ENCODE measurements at regions not wholly inside any gene's neighbourhood (a gene's known extent, or its start where the extent isn't known, plus 50 kb on each side); places are given as distances from the start of the nearest gene placed in this dataset.

GRCh38 chr2:7999683-8000476 is 682.0 kb upstream of the ID2 start:
- H3K9me2 ChIP-seq (replicated peaks; ENCODE audit: control insufficient read depth, low read length) = no peaks in the 10 kb centered on the region
- peaks cover 54% of the 10 kb centered on the region for H3K4me1 ChIP-seq (ENCODE audit: control insufficient read depth, low read length)
- H3K4me2 ChIP-seq (ENCODE audit: low read length) = no peak overlapping the region
- TF ChIP-seq CTCF (IDR thresholded peaks at IDR 0.05; ENCODE audit: low read depth, low read length, poor library complexity, severe bottlenecking) = no peak
- TF ChIP-seq EZH2phosphoT487 (IDR thresholded peaks at IDR 0.05; ENCODE audit: borderline replicate concordance, low read length) = no peak
- no peaks in the 10 kb centered on the region for H4K20me1 ChIP-seq (ENCODE audit: control insufficient read depth, insufficient read depth, low read depth, low read length)
- no peaks in the 10 kb centered on the region for H3K79me2 ChIP-seq (ENCODE audit: control insufficient read depth, low read length)
- H3K36me3 ChIP-seq (ENCODE audit: control insufficient read depth, low read length) = no peaks in the 10 kb centered on the region
- no peaks in the 10 kb centered on the region for H3K27me3 ChIP-seq (ENCODE audit: control insufficient read depth, low read length)
- H3K27ac ChIP-seq (ENCODE audit: low read depth, low read length) = no peak overlapping the region
- no peaks in the 10 kb centered on the region for H3K9me3 ChIP-seq (ENCODE audit: control insufficient read depth, insufficient read depth, low read length)
- H3F3A ChIP-seq (ENCODE audit: control insufficient read depth, insufficient read depth) = peaks cover 8% of the 10 kb centered on the region
- no peak overlapping the region for H3K4me3 ChIP-seq (ENCODE audit: low read length)

GRCh38 chr2:8000870-8001269 is 681.0 kb upstream of the ID2 start:
- no peaks in the 10 kb centered on the region for H4K20me1 ChIP-seq (ENCODE audit: control insufficient read depth, insufficient read depth, low read depth, low read length)
- H3K9me2 ChIP-seq (replicated peaks; ENCODE audit: control insufficient read depth, low read length) = no peaks in the 10 kb centered on the region
- H3K36me3 ChIP-seq (ENCODE audit: control insufficient read depth, low read length) = no peaks in the 10 kb centered on the region
- no peaks in the 10 kb centered on the region for H3K79me2 ChIP-seq (ENCODE audit: control insufficient read depth, low read length)
- no peaks in the 10 kb centered on the region for H3K9me3 ChIP-seq (ENCODE audit: control insufficient read depth, insufficient read depth, low read length)
- peaks cover 8% of the 10 kb centered on the region for H3F3A ChIP-seq (ENCODE audit: control insufficient read depth, insufficient read depth)
- H3K4me3 ChIP-seq (ENCODE audit: low read length) = no peak overlapping the region
- H3K4me2 ChIP-seq (ENCODE audit: low read length) = no peak overlapping the region
- no peak for TF ChIP-seq EZH2phosphoT487 (IDR thresholded peaks at IDR 0.05; ENCODE audit: borderline replicate concordance, low read length)
- peak; percentile 53 for TF ChIP-seq CTCF (IDR thresholded peaks at IDR 0.05; ENCODE audit: low read depth, low read length, poor library complexity, severe bottlenecking)
- no peak overlapping the region for H3K27ac ChIP-seq (ENCODE audit: low read depth, low read length)
- peaks cover 54% of the 10 kb centered on the region for H3K4me1 ChIP-seq (ENCODE audit: control insufficient read depth, low read length)
- no peaks in the 10 kb centered on the region for H3K27me3 ChIP-seq (ENCODE audit: control insufficient read depth, low read length)

GRCh38 chr2:8002765-8003393 is 679.0 kb upstream of the ID2 start:
- TF ChIP-seq CTCF (IDR thresholded peaks at IDR 0.05; ENCODE audit: low read depth, low read length, poor library complexity, severe bottlenecking) = peak; percentile 20
- no peak for TF ChIP-seq EZH2phosphoT487 (IDR thresholded peaks at IDR 0.05; ENCODE audit: borderline replicate concordance, low read length)
- Histone ChIP-seq H3K4me3 (ENCODE audit: low read length) (peak overlapping the region; percentile 29), H3K79me2 (ENCODE audit: control insufficient read depth, low read length) (no peaks in the 10 kb centered on the region), H3F3A (ENCODE audit: control insufficient read depth, insufficient read depth) (peaks cover 8% of the 10 kb centered on the region), H3K9me3 (ENCODE audit: control insufficient read depth, insufficient read depth, low read length) (no peaks in the 10 kb centered on the region), H3K9me2 (replicated peaks; ENCODE audit: control insufficient read depth, low read length) (no peaks in the 10 kb centered on the region), H3K27ac (ENCODE audit: low read depth, low read length) (peak overlapping the region; percentile 68), H3K36me3 (ENCODE audit: control insufficient read depth, low read length) (no peaks in the 10 kb centered on the region), H3K27me3 (ENCODE audit: control insufficient read depth, low read length) (no peaks in the 10 kb centered on the region), H3K4me2 (ENCODE audit: low read length) (peak overlapping the region; percentile 60), H3K4me1 (ENCODE audit: control insufficient read depth, low read length) (peaks cover 51% of the 10 kb centered on the region), H4K20me1 (ENCODE audit: control insufficient read depth, insufficient read depth, low read depth, low read length) (no peaks in the 10 kb centered on the region)

Measured in DOHH2 (cell line).